CD4-positive, CD25-positive, alpha-beta regulatory T cell (primary cell): ENCODE measurements at regions not wholly inside any gene's neighbourhood (a gene's known extent, or its start where the extent isn't known, plus 50 kb on each side); places are given as distances from the start of the nearest gene placed in this dataset.

Experiments used
- ATAC-seq, 2 donors: fragments of 150-1000 bp; cut with Tn5 transposase; one replicate each; pipeline ENCODE4 v1.10.0; 2021; ENCODE audit warnings: low read depth in 2 of 2, moderate number of reproducible peaks in 2 of 2, moderate library complexity in 1 of 2
- DNase-seq, 3 donors: peaks; one replicate each; pipeline versions ENCODE4 v3.0.0 to v3.0.0-alpha.2; 2012 to 2022; ENCODE audit warnings: mixed read lengths in 1 of 3
- H3K27ac ChIP-seq: one replicate; pipeline ENCODE4 v1.7.0; 2013; ENCODE audit warnings: mild to moderate bottlenecking, low read length; ENCODE audit not compliant: insufficient read depth, poor library complexity, severe bottlenecking
- H3K27me3 ChIP-seq: one replicate; pipeline ENCODE4 v1.7.0; 2013; ENCODE audit warnings: low read length; ENCODE audit not compliant: control insufficient read depth, insufficient read depth
- H3K36me3 ChIP-seq: one replicate; pipeline ENCODE4 v1.7.0; 2013; ENCODE audit warnings: mild to moderate bottlenecking, low read length, moderate library complexity; ENCODE audit not compliant: control insufficient read depth, insufficient read depth
- H3K4me1 ChIP-seq: 2 replicates; pipeline ENCODE4 v1.7.0; 2013; ENCODE audit warnings: mild to moderate bottlenecking, low read length; ENCODE audit not compliant: insufficient read depth, control insufficient read depth, poor library complexity, severe bottlenecking
- H3K4me3 ChIP-seq: one replicate; pipeline ENCODE4 v1.7.0; 2013; ENCODE audit warnings: low read depth, mild to moderate bottlenecking, low read length, moderate library complexity
- H3K9me3 ChIP-seq, 2 experiments: 1 replicate in 1 of 2; 2 replicates in 1 of 2; pipeline ENCODE4 v1.7.0; 2013; ENCODE audit warnings: low read length in 2 of 2, mild to moderate bottlenecking in 1 of 2, moderate library complexity in 1 of 2; ENCODE audit not compliant: control insufficient read depth in 2 of 2
- H3K27ac Mint-ChIP-seq, 3 donors: one replicate each; pipeline ENCODE4 v1.8.0; 2020 to 2022; ENCODE audit warnings: mild to moderate bottlenecking in 3 of 3, mixed read lengths in 3 of 3, moderate library complexity in 2 of 3
- H3K27me3 Mint-ChIP-seq: one replicate; pipeline ENCODE4 v1.8.0; 2022; ENCODE audit warnings: mild to moderate bottlenecking, mixed read lengths
- H3K36me3 Mint-ChIP-seq: one replicate; pipeline ENCODE4 v1.8.0; 2020; ENCODE audit warnings: mixed read lengths
- H3K4me1 Mint-ChIP-seq, 4 donors: one replicate each; pipeline ENCODE4 v1.8.0; 2020 to 2022; ENCODE audit warnings: mixed read lengths in 4 of 4, mild to moderate bottlenecking in 1 of 4
- H3K4me3 Mint-ChIP-seq, 4 donors: one replicate each; pipeline ENCODE4 v1.8.0; 2020 to 2022; ENCODE audit warnings: mild to moderate bottlenecking in 4 of 4, mixed read lengths in 4 of 4, moderate library complexity in 3 of 4
- H3K9me3 Mint-ChIP-seq, 7 donors: one replicate each; pipeline ENCODE4 v1.8.0; 2020 to 2022; ENCODE audit warnings: mixed read lengths in 7 of 7, mild to moderate bottlenecking in 3 of 7, moderate library complexity in 2 of 7

DNA sequence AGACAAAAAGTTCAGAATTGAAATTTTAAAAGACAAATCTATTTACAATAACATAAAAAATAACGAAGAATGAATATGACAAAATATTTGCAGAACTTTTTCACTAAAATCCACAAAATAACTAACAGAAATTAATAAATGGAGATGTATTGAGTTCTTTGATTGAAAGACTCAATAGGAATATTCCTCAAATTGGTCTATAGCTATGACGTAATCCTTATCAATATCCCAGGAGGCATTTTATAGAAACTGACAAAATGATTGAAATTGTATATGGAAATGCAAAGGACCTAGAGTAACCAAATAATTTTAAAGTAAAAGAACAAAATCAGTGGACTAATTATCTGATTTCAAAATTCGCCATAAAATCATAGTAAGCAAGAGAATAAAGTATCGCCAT is 328.7 kb downstream of the MED10 start:
- peaks cover 0 to 4% (median 0%) of the 10 kb centered on the region in 4 donors for H3K4me1 Mint-ChIP-seq
- no peak for DNase-seq
- ATAC-seq: no peak
- Histone ChIP-seq H3K27me3 (no peaks in the 10 kb centered on the region), H3K36me3 (no peaks in the 10 kb centered on the region), H3K27ac (no peak overlapping the region), H3K4me3 (no peak overlapping the region), H3K4me1 (no peaks in the 10 kb centered on the region), H3K9me3 (no peaks in the 10 kb centered on the region)
- no peaks in the 10 kb centered on the region for H3K27me3 Mint-ChIP-seq
- no peaks in the 10 kb centered on the region for H3K36me3 Mint-ChIP-seq
- no peak overlapping the region for H3K4me3 Mint-ChIP-seq
- peaks cover 0 to 4% (median 0%) of the 10 kb centered on the region in 7 donors for H3K9me3 Mint-ChIP-seq
- H3K27ac Mint-ChIP-seq: no peak overlapping the region

DNA sequence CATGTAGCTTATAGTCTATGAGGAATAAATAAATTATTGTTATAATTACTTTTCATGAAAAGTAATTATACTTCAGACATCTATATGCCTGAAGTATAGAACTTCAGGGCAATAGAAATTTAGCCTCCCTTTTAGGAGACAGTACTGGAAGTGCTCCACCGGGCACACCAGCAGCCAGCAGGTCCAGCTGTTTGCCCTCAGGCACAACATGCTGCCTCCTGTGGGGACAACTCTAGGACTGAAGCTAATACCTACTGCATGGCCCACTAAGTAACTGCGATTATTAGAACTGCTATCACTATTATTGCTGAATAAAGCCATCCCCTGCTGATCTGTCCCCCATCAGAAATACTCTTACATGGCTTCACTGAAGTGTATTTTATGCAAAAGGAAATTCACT is 329.6 kb downstream of the MED10 start:
- no peak overlapping the region for H3K27ac Mint-ChIP-seq
- H3K9me3 ChIP-seq: no peaks in the 10 kb centered on the region
- ATAC-seq: no peak
- DNase-seq: no peak
- H3K36me3 Mint-ChIP-seq: no peaks in the 10 kb centered on the region
- H3K27ac ChIP-seq: no peak overlapping the region
- H3K4me1 ChIP-seq: no peaks in the 10 kb centered on the region
- H3K9me3 Mint-ChIP-seq: peaks cover 0 to 4% (median 0%) of the 10 kb centered on the region in 7 donors
- no peak overlapping the region for H3K4me3 ChIP-seq
- no peaks in the 10 kb centered on the region for H3K27me3 Mint-ChIP-seq
- H3K4me3 Mint-ChIP-seq: no peak overlapping the region
- peaks cover 0 to 4% (median 0%) of the 10 kb centered on the region in 4 donors for H3K4me1 Mint-ChIP-seq
- no peaks in the 10 kb centered on the region for H3K27me3 ChIP-seq
- H3K36me3 ChIP-seq: no peaks in the 10 kb centered on the region

DNA sequence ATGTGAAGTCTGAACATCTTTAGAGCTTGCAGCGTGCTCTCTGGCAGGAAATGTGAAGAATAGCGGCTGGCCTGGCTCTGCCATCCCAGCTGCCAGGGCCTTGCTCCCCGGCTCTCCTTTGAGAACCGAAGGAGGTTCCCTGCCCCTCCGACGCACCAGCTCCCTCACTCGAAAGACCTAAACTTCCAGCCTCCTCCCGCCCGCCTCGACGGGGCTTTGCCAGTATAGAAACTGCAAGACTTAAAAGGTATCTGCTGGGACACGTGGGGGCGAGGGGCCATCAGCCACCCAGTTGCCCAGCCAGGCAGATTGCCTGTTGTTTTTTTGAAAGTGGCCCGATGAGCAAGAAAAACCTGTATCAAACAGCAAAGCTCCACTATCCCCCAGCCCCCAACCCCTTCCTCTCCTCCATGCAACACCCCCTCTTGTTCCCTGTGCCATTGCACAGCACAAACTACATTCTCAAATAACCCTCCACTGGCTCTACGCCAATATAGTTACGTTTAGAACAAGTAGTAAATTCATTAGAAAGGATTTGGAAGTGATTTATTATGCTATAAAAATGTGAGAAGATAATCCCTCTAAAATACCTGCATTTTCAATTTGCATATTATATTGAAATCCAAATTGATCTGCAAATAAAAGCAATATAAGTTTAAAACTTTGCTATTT is 331.9 kb downstream of the MED10 start:
- H3K27ac Mint-ChIP-seq: no peak overlapping the region
- no peaks in the 10 kb centered on the region for H3K9me3 Mint-ChIP-seq
- Histone ChIP-seq H3K4me1 (no peaks in the 10 kb centered on the region), H3K9me3 (no peaks in the 10 kb centered on the region), H3K36me3 (no peaks in the 10 kb centered on the region), H3K27ac (no peak overlapping the region), H3K4me3 (no peak overlapping the region), H3K27me3 (no peaks in the 10 kb centered on the region)
- H3K27me3 Mint-ChIP-seq: no peaks in the 10 kb centered on the region
- ATAC-seq (no peak), DNase-seq (no peak)
- no peaks in the 10 kb centered on the region for H3K36me3 Mint-ChIP-seq
- no peak overlapping the region for H3K4me3 Mint-ChIP-seq
- H3K4me1 Mint-ChIP-seq: no peaks in the 10 kb centered on the region

DNA sequence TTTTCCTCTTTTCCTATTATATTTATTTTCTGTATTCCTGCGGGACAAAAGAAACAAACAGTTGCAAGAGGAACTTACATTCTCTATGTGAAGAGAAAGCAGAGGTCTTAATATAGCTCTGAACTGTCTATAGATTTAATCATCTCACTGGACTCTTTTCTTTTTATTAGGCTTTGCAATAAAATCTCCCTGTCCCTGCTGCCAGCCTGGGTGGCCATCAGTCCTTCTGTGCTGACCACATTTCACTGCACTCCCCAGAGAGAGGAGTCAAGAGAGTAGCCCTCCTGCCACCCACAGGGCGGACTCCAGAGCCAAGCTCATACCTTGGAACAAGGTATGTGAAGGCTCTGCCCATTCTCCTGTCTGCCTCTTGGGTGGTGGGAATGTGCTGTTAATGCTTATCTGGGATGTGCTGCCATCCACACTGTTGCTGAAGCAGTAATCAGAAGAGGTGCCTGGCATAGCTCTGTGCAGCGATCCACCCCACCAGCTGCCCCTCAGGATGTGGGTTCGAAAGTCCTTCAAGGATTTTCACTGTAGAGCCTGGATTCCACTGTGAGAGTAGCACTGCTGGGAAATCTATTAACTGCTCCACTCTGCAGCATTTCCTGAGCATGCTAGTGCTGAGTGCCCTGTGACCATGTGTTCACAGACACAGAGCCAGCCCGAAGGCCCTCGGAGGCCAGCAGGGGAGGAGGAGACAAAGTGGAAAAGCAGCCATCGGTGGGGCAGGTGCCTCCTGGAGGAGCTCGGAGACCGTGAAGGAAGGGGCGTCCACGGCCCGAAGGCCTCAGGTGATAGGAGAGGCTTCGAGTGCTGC is 334.6 kb downstream of the MED10 start:
- no peak for DNase-seq

DNA sequence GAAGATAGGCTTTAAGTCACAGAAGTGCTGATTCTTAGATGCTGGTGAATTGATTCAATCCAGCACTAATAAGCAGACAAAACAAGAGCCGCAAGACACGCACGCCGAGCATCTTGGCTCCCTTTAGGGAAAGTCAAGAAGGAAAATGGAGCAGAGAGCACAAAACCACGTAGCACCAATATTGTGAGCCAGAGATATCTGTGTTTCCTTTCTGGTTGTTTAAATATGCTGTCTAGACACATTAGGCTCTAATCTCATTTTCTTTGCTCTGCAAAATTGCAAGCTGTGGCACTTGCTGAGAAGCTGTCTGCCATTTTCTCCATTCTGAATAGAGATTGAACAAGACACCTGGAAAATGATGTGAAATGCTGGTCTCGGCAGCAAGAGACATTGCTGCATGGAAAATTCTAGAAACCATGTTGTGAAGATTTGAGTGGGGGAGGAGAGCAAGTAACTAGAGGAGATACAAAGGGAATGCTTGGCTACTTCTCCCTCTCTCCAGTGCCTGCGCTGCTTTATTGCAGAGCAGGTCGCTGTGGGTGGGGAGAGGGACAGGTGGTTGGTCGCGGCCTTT is 336.3 kb downstream of the MED10 start:
- Histone ChIP-seq H3K4me1 (no peaks in the 10 kb centered on the region), H3K9me3 (no peaks in the 10 kb centered on the region), H3K36me3 (no peaks in the 10 kb centered on the region), H3K27me3 (no peaks in the 10 kb centered on the region), H3K4me3 (no peak overlapping the region), H3K27ac (no peak overlapping the region)
- Mint-ChIP-seq H3K27ac (no peak overlapping the region), H3K4me1 (no peaks in the 10 kb centered on the region), H3K27me3 (no peaks in the 10 kb centered on the region), H3K36me3 (no peaks in the 10 kb centered on the region), H3K9me3 (no peaks in the 10 kb centered on the region), H3K4me3 (no peak overlapping the region)
- DNase-seq: no peak
- ATAC-seq: no peak

More for the DNA sequence above, 334.6 kb downstream of the MED10 start:
- ATAC-seq: no peak
- Mint-ChIP-seq H3K4me1 (no peaks in the 10 kb centered on the region), H3K9me3 (no peaks in the 10 kb centered on the region), H3K27ac (no peak overlapping the region), H3K27me3 (no peaks in the 10 kb centered on the region), H3K4me3 (no peak overlapping the region), H3K36me3 (no peaks in the 10 kb centered on the region)
- Histone ChIP-seq H3K36me3 (no peaks in the 10 kb centered on the region), H3K4me1 (no peaks in the 10 kb centered on the region), H3K4me3 (no peak overlapping the region), H3K9me3 (no peaks in the 10 kb centered on the region), H3K27ac (no peak overlapping the region), H3K27me3 (no peaks in the 10 kb centered on the region)

DNA sequence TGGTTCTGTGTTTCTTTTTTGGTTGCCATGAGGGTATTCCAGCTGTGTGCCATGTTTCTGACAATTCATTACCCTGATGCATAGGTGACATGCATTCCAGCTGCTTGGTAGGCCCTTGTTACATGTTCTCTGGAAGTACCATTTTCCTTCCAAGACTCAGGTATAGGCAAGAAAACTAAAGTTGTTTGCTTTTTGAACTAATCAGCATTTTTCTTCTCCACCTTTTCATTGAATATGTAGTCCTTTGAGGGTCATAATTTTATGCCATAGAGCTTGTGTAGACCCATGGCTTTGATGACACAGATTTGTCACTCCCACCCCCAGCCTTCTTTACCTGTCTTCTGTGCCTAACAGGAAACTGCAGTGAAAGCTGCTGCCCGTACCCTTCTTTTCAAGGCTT is 339.2 kb downstream of the MED10 start:
- Histone ChIP-seq H3K27me3 (no peaks in the 10 kb centered on the region), H3K9me3 (no peaks in the 10 kb centered on the region), H3K4me1 (no peaks in the 10 kb centered on the region), H3K36me3 (no peaks in the 10 kb centered on the region), H3K27ac (no peak overlapping the region), H3K4me3 (no peak overlapping the region)
- H3K4me3 Mint-ChIP-seq: no peak overlapping the region
- no peak overlapping the region for H3K27ac Mint-ChIP-seq
- peaks cover 0 to 1% (median 0%) of the 10 kb centered on the region in 7 donors for H3K9me3 Mint-ChIP-seq
- ATAC-seq (no peak), DNase-seq (no peak)
- no peaks in the 10 kb centered on the region for H3K4me1 Mint-ChIP-seq
- no peaks in the 10 kb centered on the region for H3K36me3 Mint-ChIP-seq
- no peaks in the 10 kb centered on the region for H3K27me3 Mint-ChIP-seq

DNA sequence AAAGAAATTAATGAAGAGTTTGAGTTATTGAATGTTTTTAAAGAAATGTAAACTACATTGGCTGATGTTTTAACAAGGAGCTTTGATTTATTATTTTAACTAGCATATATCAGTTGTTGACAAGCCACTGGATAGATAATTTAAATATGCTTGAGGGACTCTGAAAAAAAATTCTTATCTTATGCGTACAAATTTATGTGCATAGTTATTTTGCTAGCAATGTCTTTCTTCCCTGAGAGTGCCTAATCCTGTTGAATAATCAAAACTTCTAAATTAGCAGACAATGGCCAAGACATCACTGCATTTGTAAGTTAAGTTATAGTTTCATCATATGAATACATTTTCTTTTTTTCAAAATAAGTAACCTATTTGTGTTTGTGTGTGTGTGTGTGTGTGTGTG is 342.3 kb downstream of the MED10 start:
- Mint-ChIP-seq H3K27me3 (no peaks in the 10 kb centered on the region), H3K36me3 (no peaks in the 10 kb centered on the region), H3K9me3 (peaks cover 0 to 5% (median 0%) of the 10 kb centered on the region in 7 donors), H3K27ac (no peak overlapping the region), H3K4me1 (no peaks in the 10 kb centered on the region), H3K4me3 (no peak overlapping the region)
- no peak for ATAC-seq
- no peak overlapping the region for H3K27ac ChIP-seq
- H3K36me3 ChIP-seq: no peaks in the 10 kb centered on the region
- no peak for DNase-seq
- H3K4me3 ChIP-seq: no peak overlapping the region
- no peaks in the 10 kb centered on the region for H3K27me3 ChIP-seq
- no peaks in the 10 kb centered on the region for H3K4me1 ChIP-seq
- no peaks in the 10 kb centered on the region for H3K9me3 ChIP-seq
